ENCODE measurements at regions not wholly inside any gene's neighbourhood (a gene's known extent, or its start where the extent isn't known, plus 50 kb on each side); places are given as distances from the start of the nearest gene placed in this dataset.

DNA sequence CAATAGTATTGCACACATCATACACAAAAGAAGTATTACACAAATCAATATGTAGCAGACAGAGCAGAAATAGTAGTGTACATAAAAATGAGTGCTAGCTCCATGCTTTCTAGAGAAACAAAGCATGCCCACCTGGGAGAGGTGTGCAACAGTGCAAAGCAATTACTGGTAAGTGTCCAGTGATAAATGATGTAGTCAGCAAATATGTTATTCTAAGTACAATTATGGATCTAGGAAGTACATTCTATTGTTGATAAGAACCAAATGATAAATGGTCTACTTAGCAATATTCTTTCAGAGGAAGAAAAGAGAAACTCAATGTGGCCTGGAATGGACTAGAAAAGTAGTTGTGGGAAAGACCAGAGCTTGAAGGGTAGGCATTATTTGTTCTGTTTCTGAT is 188.6 kb downstream of the HINT1 start:
- no peak for DNase-seq (ENCODE audit: low read depth)
- TF ChIP-seq, protein P1, sequence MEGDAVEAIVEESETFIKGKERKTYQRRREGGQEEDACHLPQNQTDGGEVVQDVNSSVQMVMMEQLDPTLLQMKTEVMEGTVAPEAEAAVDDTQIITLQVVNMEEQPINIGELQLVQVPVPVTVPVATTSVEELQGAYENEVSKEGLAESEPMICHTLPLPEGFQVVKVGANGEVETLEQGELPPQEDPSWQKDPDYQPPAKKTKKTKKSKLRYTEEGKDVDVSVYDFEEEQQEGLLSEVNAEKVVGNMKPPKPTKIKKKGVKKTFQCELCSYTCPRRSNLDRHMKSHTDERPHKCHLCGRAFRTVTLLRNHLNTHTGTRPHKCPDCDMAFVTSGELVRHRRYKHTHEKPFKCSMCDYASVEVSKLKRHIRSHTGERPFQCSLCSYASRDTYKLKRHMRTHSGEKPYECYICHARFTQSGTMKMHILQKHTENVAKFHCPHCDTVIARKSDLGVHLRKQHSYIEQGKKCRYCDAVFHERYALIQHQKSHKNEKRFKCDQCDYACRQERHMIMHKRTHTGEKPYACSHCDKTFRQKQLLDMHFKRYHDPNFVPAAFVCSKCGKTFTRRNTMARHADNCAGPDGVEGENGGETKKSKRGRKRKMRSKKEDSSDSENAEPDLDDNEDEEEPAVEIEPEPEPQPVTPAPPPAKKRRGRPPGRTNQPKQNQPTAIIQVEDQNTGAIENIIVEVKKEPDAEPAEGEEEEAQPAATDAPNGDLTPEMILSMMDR (IDR thresholded peaks at IDR 0.05; ENCODE audit: low read depth, low read length, missing control alignments) = no peak
- in situ Hi-C loops (cut with HindIII; ENCODE audit: low sequenced_read_pairs) = no loop called here
- no peak overlapping the region for H3K4me3 ChIP-seq (ENCODE audit: low read depth, low read length)

- in situ Hi-C loops (cut with HindIII; ENCODE audit: low sequenced_read_pairs) = no loop called here
- no peak for DNase-seq (ENCODE audit: low read depth)
- no peak overlapping the region for H3K4me3 ChIP-seq (ENCODE audit: low read depth, low read length)
- TF ChIP-seq, protein P1 (IDR thresholded peaks at IDR 0.05; ENCODE audit: low read depth, low read length, missing control alignments) = no peak
Observed at GRCh38 chr5:130975847-130976246, 189.2 kb downstream of the HINT1 start.

GRCh38 chr5:130975299-130975698 is 189.8 kb downstream of the HINT1 start:
- H3K4me3 ChIP-seq (ENCODE audit: low read depth, low read length) = no peak overlapping the region
- TF ChIP-seq, protein P1 (IDR thresholded peaks at IDR 0.05; ENCODE audit: low read depth, low read length, missing control alignments) = no peak
- no peak for DNase-seq (ENCODE audit: low read depth)
- in situ Hi-C loops (cut with HindIII; ENCODE audit: low sequenced_read_pairs) = no loop called here

GRCh38 chr5:130974021-130974683 is 190.9 kb downstream of the HINT1 start:
- DNase-seq (ENCODE audit: low read depth) = no peak
- in situ Hi-C loops (cut with HindIII; ENCODE audit: low sequenced_read_pairs) = no loop called here
- TF ChIP-seq, protein P1 (IDR thresholded peaks at IDR 0.05; ENCODE audit: low read depth, low read length, missing control alignments) = no peak
- no peak overlapping the region for H3K4me3 ChIP-seq (ENCODE audit: low read depth, low read length)

DNA sequence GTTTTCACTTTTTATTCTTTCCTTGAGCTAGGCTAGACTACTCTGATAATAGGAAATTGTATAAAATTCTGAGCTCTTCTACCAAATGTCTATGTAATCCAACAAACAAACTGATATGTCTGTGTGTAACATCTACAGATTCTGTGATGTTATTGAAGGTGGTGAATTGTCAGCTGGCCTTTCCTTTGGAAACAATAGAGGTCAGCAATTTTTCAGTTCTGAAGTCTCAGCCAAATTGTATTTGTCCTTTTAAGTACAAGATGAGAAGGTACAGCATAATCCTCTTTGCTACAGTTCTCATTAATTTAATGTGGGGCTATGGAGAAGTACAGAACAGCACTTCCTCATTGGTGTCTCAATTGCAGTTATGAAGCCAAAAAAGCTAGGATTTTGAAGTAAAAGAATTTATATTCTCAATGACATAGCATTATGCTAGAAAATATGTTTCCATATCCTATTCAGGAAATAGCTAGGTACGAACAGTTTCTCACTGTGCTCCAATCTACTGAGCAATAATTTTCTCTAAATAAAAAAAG is 198.0 kb downstream of the HINT1 start:
- DNase-seq (ENCODE audit: low read depth) = no peak
- in situ Hi-C loops (cut with HindIII; ENCODE audit: low sequenced_read_pairs) = no loop called here
- TF ChIP-seq, protein P1 (IDR thresholded peaks at IDR 0.05; ENCODE audit: low read depth, low read length, missing control alignments) = no peak
- H3K4me3 ChIP-seq (ENCODE audit: low read depth, low read length) = no peak overlapping the region

GRCh38 chr5:130965920-130966319 is 199.1 kb downstream of the HINT1 start:
- no peak overlapping the region for H3K4me3 ChIP-seq (ENCODE audit: low read depth, low read length)
- TF ChIP-seq, protein P1 (IDR thresholded peaks at IDR 0.05; ENCODE audit: low read depth, low read length, missing control alignments) = no peak
- DNase-seq (ENCODE audit: low read depth) = no peak
- in situ Hi-C loops (cut with HindIII; ENCODE audit: low sequenced_read_pairs) = no loop called here
